Brain pericyte (primary cell): ENCODE measurements at regions not wholly inside any gene's neighbourhood (a gene's known extent, or its start where the extent isn't known, plus 50 kb on each side); places are given as distances from the start of the nearest gene placed in this dataset.

Source experiments
- DNase-seq: peaks from one replicate; pipeline ENCODE4 v3.0.0-alpha.2; 2012; ENCODE audit warnings: low read depth, low spot score

DNA sequence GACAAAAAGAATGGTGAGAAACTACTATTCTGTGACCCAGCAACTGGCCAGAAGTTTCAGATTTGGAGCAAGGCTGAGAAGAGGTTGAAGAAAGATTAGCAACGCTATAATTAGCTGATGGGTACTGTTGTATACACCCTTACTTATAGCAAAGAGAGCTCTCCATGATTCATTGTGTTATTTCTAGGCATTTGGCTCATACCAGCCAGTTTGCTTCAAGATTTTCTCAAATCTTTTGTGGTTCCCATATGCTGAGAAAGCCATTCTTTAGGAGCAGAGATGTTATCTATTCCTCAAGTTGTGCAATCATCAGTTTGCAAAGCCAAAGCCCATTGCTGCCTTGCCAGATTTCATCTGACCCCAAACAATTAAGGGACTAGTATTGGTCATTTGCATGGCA lies 179.4 kb downstream of the ETS1 start:
- no peak for DNase-seq

DNA sequence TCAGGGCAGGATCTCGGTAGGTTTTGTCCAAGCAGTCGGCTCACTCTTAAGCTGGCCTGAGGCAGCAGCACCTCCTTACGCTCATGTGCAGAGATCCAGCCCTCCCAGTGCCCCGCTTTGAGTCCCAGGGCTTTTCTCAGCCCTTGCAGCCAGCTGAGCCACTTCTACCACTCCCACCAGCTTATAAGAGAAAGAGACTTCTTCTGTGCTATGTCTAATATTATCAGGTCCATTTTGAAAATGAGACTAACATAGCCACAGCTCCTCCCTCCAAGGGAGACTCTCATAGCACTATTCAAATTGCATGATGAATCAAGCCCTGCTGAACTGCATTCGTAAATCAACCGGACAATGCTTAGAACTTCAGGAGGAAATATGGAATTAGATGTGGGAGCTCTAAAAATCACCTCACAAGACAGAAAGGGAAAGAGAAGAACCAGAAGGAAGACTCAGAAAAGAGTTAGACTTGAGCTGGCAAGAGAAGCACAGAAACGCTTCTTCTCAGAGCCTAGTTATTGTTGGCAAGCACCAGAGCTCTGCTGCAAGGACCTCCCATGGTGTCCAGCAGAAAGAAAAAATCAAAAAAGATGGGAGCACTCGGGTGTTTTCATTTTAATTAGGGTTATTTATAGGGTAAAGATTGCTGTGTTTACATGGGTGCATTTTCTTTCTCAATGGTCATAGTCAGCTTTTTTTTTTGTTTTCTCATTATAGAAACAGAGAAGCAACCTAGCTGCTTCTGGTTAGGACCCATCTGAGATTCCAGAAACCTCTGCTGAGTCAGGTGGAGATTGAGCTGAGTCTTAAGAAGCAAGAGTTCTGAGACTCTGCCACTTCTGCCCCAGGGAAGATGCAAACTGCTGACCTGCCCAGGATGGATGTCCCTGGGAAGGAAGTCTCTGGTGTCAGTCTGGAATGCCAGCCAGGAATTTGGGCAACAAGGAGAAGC lies 181.4 kb downstream of the ETS1 start:
- peak; percentile 36 for DNase-seq

DNA sequence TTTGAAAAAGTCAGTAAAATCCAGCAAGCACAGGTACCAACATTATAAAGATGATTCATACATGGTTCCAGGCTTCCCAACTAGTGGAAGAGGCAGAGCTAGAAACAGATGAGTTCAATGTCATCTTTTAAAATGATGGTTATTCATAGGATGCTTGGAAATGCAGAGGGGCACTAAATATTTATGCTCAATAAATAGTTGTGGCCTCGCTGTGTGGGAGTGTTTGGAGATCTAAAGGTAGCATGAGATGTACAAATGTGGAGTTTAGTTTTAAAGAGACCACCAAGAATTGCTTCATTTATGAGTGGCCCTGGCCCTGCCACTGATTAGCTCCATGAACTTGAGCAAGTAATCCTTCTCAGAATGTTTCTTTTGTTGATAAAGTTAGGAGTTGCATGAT lies 182.2 kb downstream of the ETS1 start:
- DNase-seq = no peak

DNA sequence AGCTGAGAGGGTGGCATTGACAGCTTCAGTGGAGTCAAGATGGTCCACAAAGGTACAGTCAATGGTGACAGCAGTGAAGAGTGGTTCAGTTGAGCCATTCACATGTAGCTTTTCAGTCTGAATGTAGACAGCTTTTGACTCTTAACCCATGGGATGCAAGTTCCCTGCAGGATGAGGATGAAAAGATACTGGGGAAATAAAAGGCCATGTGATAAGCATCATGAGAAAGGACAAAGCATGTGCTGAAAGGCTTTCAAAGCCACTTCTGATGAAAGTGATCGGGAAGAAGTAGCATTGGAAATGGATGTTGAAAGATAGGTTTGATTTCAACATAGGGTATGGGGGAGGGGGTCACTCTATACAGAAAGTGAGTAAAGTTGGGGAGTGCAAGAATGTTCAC lies 182.9 kb downstream of the ETS1 start:
- DNase-seq = no peak

DNA sequence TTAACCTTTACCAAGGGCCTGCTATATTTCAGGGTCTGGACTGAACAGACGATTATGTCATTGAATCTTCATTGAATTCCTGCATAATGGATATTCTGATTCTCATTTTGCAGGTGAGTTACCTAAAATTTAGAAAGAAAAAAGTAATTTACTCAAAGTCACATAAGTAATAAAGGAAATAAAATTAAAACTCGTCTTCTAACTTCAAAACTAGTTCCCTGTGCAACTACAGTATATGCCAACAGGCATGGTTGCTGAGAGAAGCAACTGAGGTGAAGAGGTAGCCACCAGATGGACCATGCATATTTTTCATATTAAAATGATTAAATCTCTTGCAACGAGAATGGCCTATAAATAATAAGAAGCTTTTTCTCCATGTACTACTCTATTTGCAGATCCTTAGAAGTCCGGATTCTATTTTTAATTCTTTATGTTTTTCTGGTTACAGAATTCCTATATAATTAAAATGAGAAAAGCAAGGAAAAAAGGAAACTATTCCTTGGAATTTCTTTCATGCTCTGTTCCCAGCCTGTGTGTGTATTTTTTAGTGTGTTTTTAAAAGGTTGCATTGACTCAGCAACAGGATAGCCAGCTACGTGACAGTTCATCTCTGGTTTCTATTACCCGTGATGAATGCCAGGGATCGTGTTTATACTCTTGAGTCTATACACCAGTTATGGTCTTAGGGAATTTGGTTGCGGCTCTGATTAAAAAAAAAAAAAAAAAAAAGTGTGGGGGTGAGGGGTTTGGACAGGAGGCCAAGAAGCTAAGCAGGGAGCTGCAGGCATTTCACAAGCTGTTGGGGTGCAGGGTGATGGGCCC lies 186.8 kb downstream of the ETS1 start:
- peak; percentile 30 for DNase-seq

DNA sequence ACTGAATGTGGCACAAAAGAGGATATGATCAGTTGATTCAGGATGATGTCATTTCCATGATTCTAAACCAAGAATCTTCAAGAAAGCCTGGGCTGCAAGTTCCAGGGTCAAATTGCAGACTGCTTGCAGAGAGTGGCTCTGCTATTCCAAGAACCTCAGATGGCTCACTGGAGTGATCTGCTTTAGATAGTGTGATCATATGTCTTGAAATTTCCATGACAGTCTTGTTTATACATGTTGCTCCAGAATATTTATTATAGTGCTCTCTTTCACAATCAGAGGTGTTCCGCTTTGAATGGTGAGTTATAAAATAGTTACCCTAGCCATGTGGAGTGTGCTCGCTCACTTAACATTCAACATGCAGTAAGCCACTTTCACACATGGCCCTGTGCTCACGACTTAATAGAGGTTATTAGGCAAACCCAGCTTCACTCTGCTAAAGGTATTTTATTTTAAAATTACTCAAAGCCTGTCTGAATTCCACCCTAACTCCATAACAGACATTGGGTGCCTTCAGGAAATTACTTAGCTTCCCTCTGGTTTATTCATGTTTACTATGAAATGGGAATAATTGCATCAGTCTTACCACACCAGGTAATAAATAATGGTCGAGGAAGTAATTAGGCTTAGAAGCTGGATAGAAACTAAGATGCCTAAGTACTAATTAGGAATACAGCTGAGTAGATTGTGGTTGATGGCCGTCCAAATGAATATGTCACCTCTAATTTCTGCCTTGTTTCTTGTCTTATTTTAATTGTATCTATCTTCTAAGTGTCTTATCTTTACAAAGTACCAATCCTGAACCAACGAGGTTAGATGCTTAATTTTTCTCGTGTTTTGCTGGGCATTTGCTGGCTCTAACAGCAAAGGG lies 187.9 kb downstream of the ETS1 start:
- DNase-seq = no peak

DNA sequence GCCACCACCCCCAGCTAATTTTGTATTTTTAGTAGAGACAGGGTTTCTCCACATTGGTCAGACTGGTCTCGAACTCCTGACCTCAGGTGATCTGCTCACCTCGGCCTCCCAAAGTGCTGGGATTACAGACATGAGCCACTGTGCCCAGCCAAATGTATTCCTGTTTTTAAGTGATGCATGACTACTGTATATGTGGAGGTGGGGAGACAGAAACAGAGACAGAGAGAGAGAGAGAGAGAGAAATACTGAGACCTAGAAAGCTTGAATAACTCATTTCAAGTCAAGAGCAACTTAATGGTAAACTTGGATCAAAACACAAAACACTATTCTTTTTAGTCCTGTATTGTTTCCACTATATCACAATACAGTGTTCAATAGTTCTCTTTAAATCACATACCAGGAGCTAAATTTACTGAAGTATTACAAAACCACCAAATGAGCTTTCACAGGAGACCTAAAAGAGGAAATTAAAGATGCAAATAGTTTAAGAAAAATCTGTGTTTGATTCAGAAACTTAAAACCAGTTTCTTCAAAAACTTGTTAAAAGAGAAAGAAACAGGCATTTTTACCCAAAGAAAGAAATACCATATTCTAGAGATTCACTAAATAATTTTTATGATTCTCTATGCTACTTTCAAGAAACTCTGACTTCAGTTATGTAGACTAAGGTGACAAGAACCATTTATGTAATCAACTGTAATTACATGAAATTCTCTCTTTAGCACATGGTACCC lies 188.7 kb downstream of the ETS1 start:
- no peak for DNase-seq

DNA sequence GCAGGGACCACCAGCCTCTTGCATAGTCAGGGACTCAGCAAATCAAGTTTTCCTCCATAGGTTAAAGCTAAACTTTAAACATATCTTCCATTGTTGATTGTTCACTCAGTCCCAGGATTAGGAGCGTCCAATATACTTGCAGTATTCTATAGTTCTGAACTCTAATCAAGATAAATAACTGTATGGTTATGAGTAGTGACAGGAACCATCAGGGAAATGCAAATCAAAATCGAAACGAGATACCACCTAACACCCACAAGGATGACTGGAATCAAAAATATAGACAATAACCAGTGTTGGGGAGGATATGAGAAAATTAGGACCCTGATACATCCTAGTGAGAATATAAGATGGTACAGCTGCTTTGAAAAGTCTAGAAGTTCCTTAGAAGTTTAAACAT lies 190.0 kb downstream of the ETS1 start:
- DNase-seq = no peak

DNA sequence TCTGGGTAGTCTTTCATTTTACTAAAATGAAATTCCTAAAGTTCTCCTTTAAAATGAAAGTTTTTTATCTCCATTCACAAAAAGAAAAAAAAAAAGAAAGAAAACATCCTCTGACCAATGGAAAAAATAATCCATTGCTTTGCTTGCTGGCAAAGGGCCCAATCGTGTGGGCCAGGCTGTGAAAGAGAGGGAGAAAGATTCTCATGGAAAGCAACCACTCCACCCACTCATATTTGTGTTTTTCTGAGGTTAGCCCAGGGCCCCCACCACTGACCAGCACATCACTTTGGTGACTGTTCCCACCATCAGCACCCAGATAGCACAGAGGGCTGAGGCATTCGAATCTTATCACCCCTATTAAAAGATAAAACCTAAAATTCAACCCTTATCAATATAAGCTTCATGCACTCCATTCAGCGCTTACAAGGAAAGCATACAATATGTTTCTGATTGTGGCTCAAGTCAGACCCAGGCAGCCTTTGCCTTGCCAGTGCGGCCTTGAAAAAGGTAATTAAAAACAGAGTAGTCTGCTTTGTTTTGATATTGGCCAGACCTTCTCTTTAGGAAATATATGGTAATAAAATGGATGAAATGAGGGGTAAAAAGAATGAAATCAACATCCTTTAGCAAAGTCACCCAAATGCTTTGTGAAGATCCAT lies 192.8 kb downstream of the ETS1 start:
- DNase-seq = no peak

DNA sequence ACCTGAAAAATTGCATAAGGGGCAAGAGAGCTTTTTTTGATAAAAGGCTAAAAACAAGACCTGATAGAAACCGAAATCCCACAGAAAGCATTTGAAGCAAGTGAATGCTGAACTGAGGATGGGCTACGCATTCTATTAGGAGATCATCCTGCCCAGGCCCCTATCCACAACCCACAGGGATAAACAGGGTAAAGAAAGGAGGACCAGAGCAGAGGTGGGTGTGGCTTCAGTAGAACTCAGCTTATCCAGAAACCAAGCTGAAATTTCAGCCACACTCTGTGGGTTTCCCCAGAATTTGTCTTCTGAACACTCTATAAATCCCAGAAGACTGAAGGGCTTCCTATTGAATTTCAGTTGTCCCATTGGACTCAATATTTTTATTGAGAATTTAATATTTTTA lies 195.1 kb downstream of the ETS1 start:
- DNase-seq = no peak

DNA sequence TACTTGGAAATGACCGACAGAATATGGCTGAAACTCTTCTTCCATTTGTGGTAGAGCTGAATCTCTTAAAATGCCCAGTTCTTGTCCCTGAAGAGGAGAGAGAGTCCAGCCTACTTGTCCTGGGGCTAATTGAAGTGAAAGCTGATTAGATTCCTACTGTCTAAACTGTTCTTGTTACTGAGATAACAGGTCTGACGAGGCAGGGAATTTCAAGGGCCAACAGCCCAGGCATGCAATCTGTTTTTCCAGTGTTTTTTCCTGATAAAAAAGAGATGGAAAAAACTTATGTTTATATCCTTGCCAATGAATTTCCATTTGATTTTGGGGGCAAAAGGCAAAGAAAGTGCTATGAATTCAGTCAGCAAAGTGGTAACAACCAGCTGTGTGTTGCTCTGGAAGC lies 195.5 kb downstream of the ETS1 start:
- no peak for DNase-seq

DNA sequence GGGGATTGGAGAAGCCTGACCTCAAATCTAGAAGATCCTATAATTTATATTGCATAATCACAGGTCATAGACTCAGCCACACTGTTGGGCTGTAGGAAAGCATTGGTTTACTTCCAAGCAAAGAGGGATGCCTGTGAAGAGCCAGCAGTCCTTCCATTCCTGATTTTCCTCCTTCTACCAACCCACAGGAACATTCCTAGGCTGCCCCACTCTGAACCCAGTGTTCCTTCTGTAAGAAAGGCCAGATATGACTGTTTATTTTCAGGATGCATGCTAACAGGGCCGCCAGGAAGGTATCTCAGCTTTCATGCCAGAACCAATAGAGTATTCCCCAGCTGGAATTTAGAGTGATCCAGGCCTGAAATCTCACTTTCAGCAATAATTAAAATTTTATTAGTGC lies 197.1 kb downstream of the ETS1 start:
- no peak for DNase-seq

DNA sequence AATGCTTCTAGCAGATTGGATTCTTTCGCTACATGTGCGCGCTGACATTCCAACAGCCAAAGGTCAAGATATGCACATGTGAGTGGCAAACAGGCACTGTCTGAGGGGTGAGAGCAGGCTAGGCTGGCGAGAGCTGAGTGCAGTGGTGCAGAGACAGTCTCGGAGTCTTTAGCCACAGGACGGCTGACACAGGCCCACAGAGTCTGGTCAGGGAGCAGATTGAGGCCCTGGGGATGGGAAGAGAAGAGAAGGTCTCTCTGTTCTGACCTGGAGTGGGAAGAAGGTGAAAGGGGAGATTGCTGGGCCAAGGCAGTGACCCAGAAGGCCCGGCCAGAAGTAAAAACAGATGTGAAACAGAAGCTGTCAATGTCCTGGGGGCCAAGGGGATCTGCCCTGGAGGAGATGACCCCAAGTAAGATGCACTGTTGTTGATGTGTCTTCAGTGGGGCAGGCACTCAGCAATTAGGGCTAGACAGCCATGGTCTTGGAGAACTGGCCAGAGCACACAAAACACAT lies 197.8 kb downstream of the ETS1 start:
- DNase-seq = no peak

DNA sequence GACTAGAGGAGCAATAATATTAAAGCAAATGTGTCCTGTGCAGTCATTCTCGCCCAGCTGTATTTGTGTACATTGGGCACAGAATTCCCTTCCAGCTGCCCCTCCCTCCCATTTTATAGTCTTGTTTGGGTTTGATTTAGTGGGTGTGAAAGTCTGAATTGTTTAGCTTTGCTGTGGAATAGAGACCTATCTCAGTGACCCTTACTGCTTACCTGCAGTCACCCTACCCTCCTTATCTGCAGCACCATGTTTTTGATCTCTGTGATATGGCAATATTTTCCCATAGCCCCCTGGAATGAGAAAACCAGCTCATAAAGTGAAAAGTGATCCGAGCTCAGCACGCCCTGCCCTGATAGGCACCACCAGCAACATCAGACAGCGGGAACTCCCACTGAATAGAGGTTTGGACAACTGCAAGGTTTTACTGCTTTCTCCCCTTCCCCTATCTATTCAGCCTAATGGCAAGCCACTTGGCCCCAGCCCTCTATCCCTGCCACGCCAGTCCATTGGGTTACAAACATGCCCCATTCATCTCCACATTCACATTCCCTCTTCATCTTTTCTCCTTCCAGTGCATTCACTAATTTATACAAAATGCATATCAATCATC lies 199.0 kb downstream of the ETS1 start:
- no peak for DNase-seq

DNA sequence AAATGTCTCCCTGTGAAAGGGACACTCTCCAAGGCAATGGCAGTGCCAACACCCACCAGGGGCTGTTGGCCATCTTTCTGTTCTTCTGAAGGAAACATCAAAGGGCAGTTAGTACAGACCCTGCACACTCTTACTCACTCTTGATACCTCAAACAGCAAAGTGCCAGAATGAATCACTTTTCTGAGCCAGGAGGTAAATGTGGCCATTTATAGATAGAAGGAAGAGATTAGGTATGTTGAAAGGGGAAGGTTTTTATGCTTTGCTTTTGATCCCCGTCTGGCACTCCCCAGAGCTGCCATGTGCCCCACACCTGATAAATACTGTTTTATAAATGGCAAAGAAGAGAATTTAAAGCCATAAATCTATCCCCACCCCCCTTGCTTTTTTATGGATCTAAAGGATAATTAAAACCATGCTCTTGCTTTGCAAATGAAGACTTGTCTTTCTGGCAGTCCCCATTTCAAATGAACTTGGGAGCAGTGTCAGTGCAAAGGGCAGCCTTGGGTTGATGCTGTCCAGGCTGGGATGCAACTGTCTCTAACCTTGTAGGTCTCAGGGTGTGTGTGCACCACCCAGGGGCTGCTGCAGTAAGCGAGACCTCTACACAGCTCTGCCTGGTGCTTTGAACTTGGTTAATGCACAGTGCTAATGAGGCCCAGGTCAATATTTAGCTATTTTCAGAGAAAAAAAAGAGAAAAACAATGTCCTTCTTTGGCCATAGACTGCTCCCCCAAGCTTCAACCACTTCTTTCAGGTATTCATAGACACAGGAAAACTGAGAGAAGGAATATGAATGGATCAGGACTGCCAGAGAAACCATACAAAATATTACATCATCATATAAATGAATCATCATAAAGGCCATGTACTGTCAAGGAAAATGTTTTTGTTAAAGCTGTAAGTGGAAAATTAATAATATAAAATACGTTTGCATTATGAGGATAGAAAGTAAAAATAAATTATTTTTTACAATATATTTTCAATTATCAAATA lies 207.5 kb downstream of the ETS1 start:
- DNase-seq = no peak

DNA sequence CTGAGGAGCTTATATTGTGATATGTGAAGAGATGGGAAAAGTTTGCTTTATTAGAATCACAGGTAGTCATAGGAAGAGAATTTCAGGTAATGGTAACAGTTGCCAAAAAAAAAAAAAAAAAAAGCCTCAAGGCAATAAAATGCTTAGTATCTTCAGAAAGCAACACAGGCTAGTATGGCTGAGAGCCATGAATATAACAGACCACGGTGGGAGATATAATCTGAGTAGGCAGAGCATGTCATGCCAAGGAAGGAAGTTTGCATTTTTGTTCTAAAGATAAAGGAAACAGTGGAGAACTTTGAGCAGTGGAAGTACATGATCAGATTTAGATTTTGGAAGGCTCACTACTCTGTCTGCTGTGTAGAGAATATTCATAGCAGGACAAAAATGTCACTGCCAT lies 211.4 kb downstream of the ETS1 start:
- DNase-seq = no peak

DNA sequence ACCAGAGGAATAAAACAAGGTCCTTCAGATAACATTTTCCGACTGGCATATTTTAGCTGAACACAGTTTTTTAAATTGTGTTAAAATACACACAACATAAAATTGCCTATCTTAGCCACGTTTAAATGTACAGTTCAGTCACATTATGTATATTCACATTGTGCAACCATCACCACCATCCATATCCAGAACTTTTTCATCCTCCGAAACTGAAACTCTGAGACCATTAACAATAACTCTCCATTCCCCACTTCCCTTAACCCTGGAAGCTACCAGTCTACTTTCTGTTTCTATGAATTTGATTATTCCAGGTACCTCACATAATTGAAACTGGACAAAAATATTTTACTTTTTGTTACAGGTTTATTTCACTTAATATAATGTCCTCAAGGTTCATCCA lies 213.3 kb downstream of the ETS1 start:
- DNase-seq = no peak

DNA sequence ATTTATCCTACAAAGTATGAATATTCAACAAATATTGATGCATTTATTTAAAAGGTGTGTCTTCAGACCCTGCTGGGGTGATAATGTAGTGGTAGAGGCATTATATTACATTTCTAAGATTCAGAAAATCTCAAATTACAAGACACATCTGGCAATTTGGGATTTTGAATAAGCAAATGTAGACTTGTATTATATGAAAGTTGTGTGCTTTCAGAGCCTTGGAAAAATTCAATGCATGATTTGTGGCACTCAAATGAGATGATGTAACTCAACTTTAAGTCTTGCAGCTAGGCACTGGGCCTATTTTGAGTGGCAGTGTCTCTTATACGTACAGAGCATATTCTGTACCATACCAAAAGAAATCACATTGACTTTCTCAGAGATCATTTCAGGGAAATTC lies 214.4 kb downstream of the ETS1 start:
- no peak for DNase-seq

DNA sequence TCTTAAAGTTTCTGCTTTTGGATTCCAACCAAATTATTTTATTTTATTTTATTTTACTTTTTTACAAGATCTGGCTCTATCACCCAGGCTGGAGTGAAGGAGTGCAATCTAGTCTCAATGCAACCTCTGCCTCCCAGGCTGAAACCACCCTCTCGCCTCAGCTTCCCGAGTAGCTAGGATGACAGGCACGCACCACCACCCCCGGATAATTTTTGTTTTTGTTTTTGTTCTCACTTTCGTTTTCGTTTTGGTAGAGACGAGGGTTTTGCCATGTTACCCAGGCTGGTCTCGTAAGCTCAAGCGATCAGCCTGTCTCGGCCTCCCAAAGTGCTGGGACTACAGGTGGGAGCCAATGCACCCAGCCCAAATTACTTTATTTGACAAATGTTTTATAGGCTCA lies 219.8 kb downstream of the ETS1 start:
- no peak for DNase-seq
